Right forelimb (tissue), 1 donor: ENCODE measurements at regions not wholly inside any gene's neighbourhood (a gene's known extent, or its start where the extent isn't known, plus 50 kb on each side); places are given as distances from the start of the nearest gene placed in this dataset.

Experiments
- DNase-seq: peaks from one replicate; pipeline ENCODE4 v3.0.0-alpha.2; 2018

- no peak for DNase-seq
These were observed 436.4 kb downstream of the ZNF521 start for GRCh38 chr18:24915547-24915946.

- no peak for DNase-seq
These were observed 434.2 kb downstream of the ZNF521 start for GRCh38 chr18:24917767-24918166.

- no peak for DNase-seq
These were observed 433.7 kb downstream of the ZNF521 start for GRCh38 chr18:24918257-24918656.

- no peak for DNase-seq
These were observed 432.7 kb downstream of the ZNF521 start for GRCh38 chr18:24919181-24919797.

- no peak for DNase-seq
These were observed 429.5 kb downstream of the ZNF521 start for GRCh38 chr18:24922491-24922890.

- DNase-seq: no peak
These were observed 428.8 kb downstream of the ZNF521 start for GRCh38 chr18:24923138-24923537.

GRCh38 chr18:24924066-24924716, 427.8 kb downstream of the ZNF521 start:
- DNase-seq: no peak

- no peak for DNase-seq
These were observed 425.3 kb downstream of the ZNF521 start for GRCh38 chr18:24926649-24927048.

- no peak for DNase-seq
These were observed 423.6 kb downstream of the ZNF521 start for GRCh38 chr18:24928301-24928878.

- DNase-seq: no peak
These were observed 421.5 kb downstream of the ZNF521 start for GRCh38 chr18:24930478-24930877.

GRCh38 chr18:24930971-24931370, 421.0 kb downstream of the ZNF521 start:
- no peak for DNase-seq

GRCh38 chr18:24933345-24933744, 418.6 kb downstream of the ZNF521 start:
- no peak for DNase-seq

- no peak for DNase-seq
These were observed 417.6 kb downstream of the ZNF521 start for GRCh38 chr18:24934258-24934932.

GRCh38 chr18:24935008-24935407, 417.0 kb downstream of the ZNF521 start:
- no peak for DNase-seq

GRCh38 chr18:24935896-24936295, 416.1 kb downstream of the ZNF521 start:
- no peak for DNase-seq

GRCh38 chr18:24936691-24937090, 415.3 kb downstream of the ZNF521 start:
- DNase-seq: no peak

GRCh38 chr18:24937639-24938275, 414.2 kb downstream of the ZNF521 start:
- no peak for DNase-seq

- no peak for DNase-seq
These were observed 411.6 kb downstream of the ZNF521 start for GRCh38 chr18:24940416-24940815.

GRCh38 chr18:24941174-24941951, 410.6 kb downstream of the ZNF521 start:
- DNase-seq: no peak

- no peak for DNase-seq
These were observed 409.8 kb downstream of the ZNF521 start for GRCh38 chr18:24942144-24942543.

GRCh38 chr18:24947521-24948305, 404.3 kb downstream of the ZNF521 start:
- no peak for DNase-seq

GRCh38 chr18:24949908-24950307, 402.1 kb downstream of the ZNF521 start:
- no peak for DNase-seq
